ELF-1 (cell line): ENCODE measurements at regions not wholly inside any gene's neighbourhood (a gene's known extent, or its start where the extent isn't known, plus 50 kb on each side); places are given as distances from the start of the nearest gene placed in this dataset.
"Not testable (repeated sequence)": the region's sequence is repeated elsewhere in the genome, so short reads cannot be mapped to it uniquely, and the experiment has no call there.

Experiments
- DNase-seq: peaks from one replicate; pipeline ENCODE4 v3.0.0-alpha.2; 2016; ENCODE audit warnings: low read depth, low spot score

DNA sequence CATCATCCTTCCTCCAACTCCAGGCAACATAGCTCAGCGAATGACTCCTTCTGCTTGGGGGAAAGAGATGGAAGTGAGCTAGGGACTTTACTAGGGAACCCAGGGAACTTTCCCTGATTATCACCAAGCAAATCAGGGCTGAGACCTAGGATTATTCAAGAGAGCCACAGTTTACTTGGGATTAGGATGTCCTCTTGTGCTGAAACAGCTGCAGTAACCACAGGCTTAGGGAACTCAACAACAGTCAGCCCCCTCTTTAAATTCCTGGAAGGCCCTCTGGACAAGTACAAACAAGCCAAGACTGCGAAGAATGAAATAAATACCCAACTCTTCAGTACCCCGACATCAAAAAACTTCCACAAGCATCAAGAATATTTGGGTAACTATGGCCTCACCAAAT lies 700.9 kb downstream of the COL12A1 start:
- DNase-seq, result no peak

DNA sequence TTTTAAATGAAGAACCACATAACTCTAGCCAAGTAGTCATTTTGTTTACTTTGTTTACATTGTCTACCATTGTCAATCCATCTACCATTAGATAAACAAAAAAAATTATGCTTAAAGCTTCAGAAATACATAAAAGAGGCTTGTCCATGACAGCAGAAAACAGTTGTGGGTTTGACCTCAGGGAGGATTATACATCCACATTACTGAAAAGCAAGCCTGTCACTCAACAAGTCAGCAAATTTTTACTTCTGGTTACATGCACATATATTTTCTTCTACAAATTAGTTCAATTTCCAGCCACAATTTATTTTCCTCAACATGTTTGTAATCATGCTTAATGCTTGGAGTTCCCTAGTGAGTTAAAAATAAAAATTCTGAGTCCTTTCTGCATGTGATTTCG lies 713.3 kb downstream of the COL12A1 start:
- no peak for DNase-seq

DNA sequence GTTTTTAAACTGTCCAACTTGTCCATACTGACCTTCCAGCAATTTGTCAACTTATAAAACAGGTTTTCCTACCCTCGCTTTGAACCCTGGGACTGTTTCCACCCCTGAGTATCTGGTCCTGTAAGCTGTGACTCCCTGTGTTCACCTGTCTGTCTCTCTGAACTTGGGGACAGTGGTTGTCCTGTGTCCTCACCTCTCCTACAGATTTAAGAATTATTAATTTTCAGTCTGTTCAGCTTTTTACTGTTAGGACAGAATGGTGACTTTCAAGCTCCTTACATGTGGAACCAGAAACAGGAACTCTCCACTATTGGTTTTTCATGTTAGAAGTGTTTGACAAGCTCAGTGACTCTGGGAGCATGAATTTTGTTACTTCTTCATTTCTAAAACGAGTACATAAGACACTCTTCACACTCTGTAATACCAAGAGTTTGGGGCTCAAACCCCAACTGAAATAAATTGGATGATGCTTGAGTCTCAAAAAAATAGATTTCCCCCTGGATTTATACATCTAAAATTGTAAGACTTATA lies 713.9 kb downstream of the COL12A1 start:
- no peak for DNase-seq

DNA sequence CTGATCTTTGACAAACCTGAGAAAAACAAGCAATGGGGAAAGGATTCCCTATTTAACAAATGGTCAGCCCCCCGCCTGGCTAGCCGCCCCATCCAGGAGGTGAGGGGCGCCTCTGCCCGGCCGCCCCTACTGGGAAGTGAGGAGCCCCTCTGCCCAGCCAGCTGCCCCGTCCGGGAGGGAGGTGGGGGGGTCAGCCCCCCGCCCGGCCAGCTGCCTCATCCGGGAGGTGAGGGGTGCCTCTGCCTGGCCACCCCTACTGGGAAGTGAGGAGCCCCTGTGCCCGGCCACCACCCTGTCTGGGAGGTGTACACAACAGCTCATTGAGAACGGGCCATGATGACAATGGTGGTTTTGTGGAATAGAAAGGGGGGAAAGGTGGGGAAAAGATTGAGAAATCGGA lies 717.1 kb downstream of the COL12A1 start:
- not testable (repeated sequence) for DNase-seq

DNA sequence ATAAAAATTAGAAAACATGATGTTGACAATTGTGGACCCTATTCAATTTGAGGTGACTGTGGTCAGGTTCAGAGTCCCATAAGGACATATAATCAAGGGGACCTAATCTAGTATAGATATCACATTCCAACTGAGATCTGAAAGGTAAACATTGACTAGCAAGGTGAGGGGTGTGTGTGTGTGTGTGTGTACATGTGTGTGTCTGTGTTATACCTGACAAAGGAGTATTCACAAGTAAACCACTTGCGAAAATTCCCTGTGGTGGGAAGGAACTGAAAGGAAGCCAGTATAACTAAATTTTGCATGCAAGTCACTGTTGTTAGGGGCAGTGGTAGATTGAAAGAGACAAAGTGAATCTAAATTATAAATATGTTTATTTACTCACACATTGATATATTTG lies 723.7 kb downstream of the COL12A1 start:
- no peak for DNase-seq

DNA sequence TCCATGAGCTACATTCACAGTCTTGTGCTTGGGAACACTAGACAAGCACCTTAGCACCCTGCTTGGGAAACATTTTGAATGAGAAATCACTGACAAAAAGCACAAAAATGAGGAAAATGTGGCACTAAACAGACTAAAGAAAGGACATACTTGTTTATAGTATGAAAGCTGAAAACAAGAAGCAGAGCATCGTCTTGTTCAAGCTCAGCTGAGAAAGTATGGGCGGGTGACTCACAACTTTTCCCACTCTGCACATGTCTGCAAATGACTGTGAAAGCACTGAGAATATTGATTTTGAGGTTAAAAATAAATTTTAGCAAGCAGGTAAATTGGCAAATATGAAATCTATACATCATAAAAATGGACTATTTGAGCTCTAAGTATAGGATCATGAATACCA lies 725.3 kb downstream of the COL12A1 start:
- DNase-seq, result no peak

DNA sequence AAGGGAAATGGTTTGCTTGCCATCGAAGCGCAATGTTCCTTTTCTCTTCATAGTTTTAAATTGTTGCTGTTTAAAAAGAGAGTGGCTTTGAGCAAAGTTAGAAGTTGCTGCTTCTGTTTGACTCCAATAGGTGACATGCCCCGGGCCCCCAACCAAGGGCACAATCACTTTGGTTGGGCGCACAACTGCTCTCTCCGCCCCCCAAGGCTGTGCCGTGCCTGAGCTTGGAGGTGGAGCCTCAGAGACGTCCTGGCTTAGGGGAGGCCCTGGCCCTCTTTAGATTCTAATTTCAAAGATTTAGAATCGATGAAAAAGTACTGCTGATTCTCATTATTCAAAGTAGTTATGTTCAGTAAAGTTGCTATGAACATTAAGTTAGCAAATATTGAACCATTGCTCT lies 725.9 kb downstream of the COL12A1 start:
- no peak for DNase-seq

DNA sequence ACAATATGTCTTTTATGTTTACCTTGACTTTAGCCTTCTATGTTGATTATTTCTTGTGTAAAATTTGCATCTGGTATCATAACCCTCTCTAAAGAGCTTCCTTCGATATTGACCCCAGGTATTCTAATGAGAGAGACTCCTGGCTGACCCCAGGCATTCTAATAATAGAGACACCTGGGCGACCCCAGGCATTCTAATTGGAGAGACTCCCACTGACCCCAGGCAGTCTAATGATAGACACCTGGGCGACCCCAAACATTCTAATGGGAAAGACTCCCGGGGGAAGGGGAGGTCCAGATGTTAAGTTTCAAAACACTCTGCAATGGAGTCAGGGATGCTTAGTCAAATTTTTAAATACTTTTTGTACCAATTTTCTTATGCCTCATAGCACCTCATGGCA lies 726.4 kb downstream of the COL12A1 start:
- no peak for DNase-seq

DNA sequence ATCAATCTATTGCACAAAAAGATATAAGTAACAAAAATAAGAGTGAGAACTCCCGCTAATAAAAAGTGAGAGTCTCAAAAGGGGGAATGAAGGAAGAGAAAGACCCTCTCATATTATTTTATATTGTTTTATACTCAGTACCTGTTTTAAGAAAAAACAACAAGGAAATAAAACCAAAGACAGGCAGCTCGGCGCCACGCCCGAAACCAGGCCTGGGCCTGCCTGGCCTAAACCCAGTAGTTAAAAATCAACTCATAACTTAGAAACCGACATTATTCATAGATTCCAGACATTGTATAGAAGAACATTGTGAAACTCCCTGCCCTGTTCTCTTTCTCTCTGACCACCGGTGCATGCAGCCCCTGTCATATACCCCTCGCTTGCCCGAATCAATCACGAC lies 731.8 kb downstream of the COL12A1 start:
- not testable (repeated sequence) for DNase-seq

DNA sequence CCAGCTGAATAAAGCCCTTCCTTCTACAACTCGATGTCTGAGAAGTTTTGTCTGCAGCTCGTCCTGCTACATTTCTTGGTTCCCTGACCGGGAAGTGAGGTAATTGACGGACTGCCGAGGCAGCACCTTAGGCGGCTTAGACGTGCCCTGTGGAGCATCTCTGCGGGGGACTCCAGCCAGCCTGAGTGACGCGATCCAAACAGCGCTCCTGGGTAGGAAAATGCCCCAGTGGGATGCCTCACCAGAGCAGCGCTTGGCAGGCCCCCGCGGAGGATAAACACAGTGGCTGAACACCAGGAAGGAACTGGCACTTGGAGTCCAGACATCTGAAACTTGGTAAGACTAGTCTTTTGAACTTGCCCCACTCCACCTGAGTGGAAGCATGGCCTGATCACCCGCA lies 737.3 kb downstream of the COL12A1 start:
- not testable (repeated sequence) for DNase-seq

DNA sequence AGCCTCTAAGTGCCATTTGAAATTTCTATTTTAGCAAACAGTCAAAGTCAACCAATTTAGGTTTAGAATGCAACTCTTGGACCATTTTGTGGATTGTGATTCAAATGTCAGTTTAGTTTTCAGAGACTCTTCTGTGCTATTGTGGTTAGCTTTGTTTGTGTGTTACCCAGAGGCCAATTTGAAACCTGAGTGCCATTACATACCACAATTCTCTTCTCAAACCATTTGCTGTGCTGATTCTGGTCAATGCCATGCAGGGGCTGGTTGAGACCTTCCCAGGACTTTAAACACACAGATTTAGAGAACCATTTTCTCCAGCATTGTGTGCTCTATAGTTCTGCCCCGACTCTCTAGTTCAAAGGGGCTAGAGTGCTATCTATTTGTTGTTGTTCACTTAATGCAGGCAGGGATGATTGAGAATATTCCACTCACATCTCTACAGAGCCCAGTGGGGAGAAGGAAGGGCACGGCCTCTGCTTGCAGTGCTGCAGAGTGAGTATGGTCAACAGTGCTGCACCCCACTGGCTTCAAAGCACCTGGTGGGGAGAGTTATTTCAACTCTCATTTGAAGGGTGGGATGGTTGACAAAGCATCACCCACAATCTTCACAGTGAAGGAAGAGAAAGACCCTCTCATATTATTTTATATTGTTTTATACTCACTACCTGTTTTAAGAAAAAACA lies 738.2 kb downstream of the COL12A1 start:
- no peak for DNase-seq

DNA sequence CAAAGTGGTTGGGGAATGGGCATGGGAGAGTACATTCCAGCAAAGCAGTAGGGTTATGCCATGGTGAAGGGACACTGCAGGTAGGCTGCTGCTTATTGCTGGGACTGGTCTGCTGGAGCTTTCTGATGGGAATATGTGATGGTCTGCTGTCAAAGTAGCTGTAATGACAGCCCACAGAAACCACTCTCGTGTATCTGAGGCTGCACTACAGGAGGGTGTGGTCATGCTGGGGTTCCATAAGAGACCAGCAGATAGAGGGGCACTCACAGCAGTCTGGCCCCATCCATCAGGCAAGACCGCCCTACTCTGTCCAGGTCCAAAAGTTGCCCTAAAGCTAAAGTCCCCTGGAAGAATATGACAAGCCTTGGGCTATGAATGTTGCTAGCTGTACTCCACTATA lies 739.3 kb downstream of the COL12A1 start:
- no peak for DNase-seq

DNA sequence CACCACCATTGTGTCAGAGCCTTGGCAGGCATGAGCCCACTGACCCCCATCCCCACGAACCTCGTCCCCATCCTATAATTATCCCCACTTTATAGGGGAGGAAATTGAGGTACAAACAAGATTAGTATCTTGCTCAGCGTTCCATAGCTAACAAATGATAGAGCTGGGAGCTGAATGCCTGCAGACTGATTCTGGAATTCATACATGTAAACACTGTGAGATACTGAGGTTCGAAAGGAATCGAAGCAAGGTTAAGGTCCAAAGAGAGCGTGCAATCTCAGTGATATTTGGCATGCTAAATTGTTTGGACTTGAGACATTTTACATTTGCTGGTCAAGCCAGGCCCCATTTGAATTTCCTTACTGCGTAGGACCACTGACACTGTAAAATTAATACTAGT lies 746.6 kb downstream of the COL12A1 start:
- no peak for DNase-seq

DNA sequence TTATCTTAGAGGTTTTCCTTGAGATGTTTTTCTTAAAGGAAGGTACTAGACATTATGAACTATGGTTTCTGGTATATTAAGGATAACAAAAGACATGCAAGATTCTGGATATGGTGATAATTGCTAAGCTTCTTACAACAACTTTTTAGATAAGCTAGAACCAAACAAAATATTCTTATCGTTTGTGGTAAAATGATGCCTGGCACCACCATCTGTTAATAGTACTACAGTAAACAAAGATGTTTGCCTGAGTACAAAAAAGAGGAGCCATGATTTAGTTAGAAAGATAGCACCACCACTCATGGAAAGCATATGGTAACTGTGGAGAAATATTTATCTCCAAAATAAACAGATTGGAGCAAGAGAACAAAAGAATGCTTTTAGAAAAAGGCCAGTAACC lies 747.3 kb downstream of the COL12A1 start:
- DNase-seq, result no peak

DNA sequence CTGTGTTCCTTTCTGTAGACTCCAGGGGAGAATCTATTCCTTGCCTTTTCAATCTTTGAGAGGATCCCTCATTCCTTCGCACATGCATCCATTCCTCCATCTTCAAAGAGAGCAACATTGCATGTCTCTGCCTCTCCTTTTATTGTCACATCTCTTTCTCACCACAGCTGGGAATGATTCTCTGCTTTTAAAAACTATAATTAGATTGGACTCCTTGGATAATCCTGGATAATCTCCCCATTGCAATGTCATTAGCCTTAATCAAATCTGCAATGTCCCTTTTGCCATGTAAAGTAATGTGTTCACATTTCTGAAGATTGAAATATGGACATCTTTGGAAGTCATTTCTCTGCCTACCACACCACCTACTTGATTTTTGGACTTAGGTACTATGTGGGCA lies 750.1 kb downstream of the COL12A1 start:
- DNase-seq, result no peak

DNA sequence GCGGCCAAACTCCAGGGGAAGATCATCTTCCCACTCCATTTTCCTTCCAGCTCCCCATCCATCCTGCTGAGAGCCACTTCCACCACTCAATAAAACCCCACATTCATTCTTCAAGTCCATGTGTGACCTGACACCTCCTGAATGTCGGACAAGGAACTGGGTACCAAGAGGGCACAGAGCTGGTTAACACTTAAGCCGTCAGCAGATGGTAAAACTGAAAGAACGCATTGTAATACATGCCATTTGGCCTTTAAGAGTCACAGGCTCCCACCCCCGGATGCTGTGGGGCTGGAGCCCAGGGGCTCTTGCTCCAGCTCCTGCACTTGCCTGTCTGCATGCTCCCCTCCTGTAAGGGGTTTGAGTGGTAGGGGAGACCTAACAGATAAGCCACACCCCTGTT lies 753.9 kb downstream of the COL12A1 start:
- DNase-seq, result no peak

DNA sequence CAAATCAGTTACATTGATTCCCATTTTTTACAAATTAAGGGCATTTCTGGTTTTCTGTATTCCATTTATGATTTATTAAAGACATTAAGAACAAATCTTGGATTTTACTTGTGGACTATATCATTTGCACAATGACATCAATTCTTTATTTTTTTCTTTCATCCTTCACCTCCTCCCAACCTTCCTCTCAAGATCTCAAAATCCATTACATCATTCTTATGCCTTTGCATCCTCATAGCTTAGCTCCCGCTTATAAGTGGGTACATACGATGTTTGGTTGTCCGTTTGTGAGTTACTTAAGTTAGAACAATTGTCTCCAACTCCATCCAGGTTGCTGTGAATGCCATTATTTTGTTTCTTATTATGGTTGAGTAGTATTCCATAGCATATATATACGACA lies 752.8 kb downstream of the CD109 start:
- no peak for DNase-seq

DNA sequence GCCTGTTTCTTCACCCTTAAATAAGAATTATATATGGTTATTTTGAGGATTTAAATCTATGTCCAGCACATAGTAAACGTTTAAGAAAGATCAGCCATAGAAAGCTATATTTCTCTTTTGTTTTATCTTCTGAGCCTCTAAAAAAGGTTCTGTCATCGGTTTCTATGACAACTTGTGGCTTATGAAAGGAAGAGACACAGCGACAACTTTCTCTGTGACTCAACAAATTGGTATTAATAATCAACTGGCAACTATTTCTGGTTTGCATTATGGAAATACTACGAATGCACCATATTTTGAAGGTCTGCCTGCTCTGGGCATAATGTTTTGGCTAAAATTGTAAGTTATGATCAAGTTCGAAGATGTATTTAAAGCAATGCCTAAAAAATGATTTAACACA lies 751.0 kb downstream of the CD109 start:
- DNase-seq, result no peak

DNA sequence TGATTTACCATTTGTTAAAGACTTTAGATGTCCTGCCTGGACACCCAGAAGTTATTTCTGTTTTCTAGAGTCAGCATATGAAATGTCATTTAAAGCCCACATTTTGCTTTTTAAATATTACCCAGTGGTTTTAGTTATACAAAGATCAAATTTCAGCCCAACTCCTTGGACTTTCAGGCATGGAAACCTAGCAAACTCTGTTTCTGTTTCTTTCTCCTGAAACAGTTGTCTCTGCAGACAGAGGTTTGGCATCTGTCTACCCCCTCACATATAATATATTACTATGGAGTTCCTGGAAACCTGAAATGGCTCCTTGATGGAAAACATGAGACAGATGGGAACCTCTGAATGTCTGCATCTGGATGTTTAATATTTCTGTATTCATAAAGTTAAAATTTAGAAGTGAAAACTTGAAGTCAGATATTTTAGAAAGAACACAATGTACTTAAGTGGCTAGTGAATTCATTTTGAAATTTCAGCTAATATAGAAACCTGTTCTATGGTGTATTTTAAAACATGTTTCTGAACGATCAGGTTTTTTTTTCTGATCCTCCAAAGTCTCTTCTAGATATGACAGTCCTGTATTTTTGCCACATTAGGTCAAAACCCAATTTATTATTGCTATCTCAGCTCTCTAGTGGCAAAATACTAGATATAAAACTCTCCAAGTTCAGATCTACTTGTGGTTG lies 743.3 kb downstream of the CD109 start:
- no peak for DNase-seq

DNA sequence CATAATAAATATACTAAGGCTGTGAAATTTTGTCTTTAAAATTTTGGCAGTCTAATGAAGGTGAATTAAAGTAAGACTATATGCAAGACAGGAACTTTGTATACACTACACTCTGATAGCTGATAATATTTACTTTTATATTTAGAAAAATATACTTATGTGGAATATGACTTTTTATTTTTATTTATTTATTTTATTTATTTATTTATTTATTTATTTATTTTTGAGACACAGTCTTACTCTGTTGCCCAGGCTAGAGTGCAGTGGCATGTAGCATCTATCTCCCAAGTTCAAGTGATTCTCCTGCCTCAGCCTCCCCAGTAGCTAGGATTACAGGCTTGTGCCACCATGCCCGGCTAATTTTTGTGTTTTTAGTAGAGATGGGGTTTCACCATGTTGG lies 742.4 kb downstream of the CD109 start:
- DNase-seq, result not testable (repeated sequence)

DNA sequence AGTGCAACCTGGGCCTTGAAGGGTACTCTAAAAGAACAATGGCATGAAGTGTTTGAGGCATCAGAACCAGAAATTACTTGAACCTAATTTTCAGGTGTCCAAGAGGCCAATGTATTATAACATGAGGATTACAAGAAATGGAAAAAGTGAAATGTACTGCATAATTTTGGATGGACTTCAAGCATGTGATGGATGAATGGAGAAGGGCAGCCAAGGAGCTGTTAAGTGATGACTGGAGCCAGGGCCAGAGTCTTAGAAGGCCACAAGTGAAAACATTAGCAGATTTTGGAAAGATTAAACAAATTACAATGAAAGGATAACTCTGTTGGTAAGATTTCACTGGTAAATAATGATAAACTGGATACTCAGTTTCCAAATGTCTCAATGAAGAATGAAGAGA lies 738.2 kb downstream of the CD109 start:
- no peak for DNase-seq

DNA sequence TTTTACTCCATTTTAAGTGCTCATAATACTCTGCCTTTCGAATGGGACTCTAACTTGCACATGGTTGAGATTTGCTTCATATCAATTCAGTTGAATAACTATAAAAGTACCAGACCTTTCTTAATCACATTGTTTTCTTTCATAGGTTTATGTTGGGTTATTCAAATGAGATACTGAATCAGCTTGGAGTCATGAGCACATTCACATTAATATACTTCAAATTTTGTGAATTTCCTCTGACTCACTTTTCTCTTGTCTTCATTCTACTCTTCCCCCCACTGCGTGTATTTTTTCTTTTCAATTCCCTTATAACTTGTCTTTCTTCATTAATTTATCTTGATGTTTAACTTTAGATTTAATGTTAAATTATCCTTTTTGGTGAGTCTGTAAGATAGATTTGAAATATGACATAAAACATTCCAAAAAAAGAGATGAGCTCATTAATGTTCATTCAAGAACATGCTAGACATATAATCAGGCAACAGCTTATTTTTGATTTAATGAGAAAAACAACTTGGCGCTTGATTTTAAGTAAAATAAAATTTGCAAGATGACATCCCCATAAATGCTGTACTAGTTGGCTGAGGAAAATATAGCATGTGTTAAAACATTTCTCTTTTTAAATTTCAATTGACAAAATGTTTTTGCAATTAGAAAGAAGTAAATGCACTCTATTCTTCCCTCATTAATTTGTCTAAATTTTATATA lies 736.0 kb downstream of the CD109 start:
- no peak for DNase-seq

DNA sequence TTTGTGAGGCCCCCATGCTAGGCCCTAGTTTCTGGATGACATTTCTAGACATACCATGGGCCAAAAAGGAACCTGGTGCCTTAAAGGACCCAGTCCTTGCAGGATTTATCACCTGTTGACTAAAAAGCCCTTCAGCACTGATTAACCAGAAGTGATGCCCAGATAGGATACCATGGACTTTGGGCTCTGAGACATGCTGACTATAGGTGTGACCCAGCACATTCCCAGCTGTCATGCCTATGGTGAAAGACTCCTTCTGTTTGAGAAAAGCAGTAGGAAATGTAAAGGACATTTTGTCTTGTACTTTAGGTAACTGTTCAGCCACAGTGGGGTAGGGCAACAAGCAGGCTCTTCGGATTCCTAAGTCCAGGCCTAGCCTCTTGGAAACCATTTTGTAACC lies 724.2 kb downstream of the CD109 start:
- no peak for DNase-seq
